SU-DHL-6 (cell line): ENCODE measurements at regions not wholly inside any gene's neighbourhood (a gene's known extent, or its start where the extent isn't known, plus 50 kb on each side); places are given as distances from the start of the nearest gene placed in this dataset.

Experiments used
- H2AFZ ChIP-seq: fragments of 200-600 bp; sonication (generic); 2 replicates; pipeline ENCODE4 v1.6.1; 2014; ENCODE audit warnings: low read depth, mild to moderate bottlenecking, moderate library complexity, mixed read lengths, antibody characterized with exemption, low read length; ENCODE audit not compliant: severe bottlenecking
- H3F3A ChIP-seq: fragments of 200-600 bp; shearing (Covaris generic); 2 replicates; pipeline ENCODE4 v1.6.0; 2016; ENCODE audit warnings: antibody characterized with exemption, mild to moderate bottlenecking; ENCODE audit not compliant: insufficient read depth
- H3K27ac ChIP-seq: fragments of 200-600 bp; sonication (generic); 2 replicates; pipeline ENCODE4 v1.5.1; 2016; ENCODE audit warnings: low read depth, mild to moderate bottlenecking, low read length, moderate library complexity, mixed read lengths
- H3K27me3 ChIP-seq: fragments of 200-600 bp; sonication (generic), shearing (Covaris generic); 2 replicates; pipeline ENCODE4 v1.6.0; 2014; ENCODE audit warnings: mild to moderate bottlenecking, low read length
- H3K36me3 ChIP-seq: fragments of 200-600 bp; sonication (generic); 2 replicates; pipeline ENCODE4 v1.6.1; 2014; ENCODE audit warnings: mild to moderate bottlenecking, low read length, mixed read lengths
- H3K4me2 ChIP-seq: fragments of 300-600, 200-600 bp; shearing (Covaris generic), sonication (generic); 2 replicates; pipeline ENCODE4 v1.6.0; 2014; ENCODE audit warnings: low read length, low read depth, mild to moderate bottlenecking; ENCODE audit not compliant: poor library complexity, severe bottlenecking
- H3K4me3 ChIP-seq: fragments of 200-600 bp; sonication (generic); 2 replicates; pipeline ENCODE4 v1.5.1; 2014; ENCODE audit warnings: antibody characterized with exemption, low read length, mild to moderate bottlenecking, mixed read lengths; ENCODE audit not compliant: insufficient read depth, poor library complexity, severe bottlenecking
- H3K79me2 ChIP-seq: fragments of 200-600 bp; sonication (generic); 2 replicates; pipeline ENCODE4 v1.6.1; 2014; ENCODE audit warnings: mild to moderate bottlenecking, low read length, moderate library complexity; ENCODE audit not compliant: insufficient read depth
- H3K9ac ChIP-seq: fragments of 200-600 bp; sonication (generic); 2 replicates; pipeline ENCODE4 v1.7.0; 2014; ENCODE audit warnings: mild to moderate bottlenecking, low read length
- H3K9me2 ChIP-seq: fragments of 200-600 bp; sonication (generic); replicated peaks from 2 replicates; pipeline ENCODE4 v1.6.1; 2014; ENCODE audit warnings: low read length; ENCODE audit not compliant: insufficient read depth
- H3K9me3 ChIP-seq: fragments of 200-600 bp; sonication (generic); 2 replicates; pipeline ENCODE4 v1.6.1; 2014; ENCODE audit warnings: low read length, mixed read lengths; ENCODE audit not compliant: insufficient read depth
- H4K20me1 ChIP-seq: fragments of 200-600 bp; sonication (generic); 2 replicates; pipeline ENCODE4 v1.6.1; 2014; ENCODE audit warnings: low read depth, mild to moderate bottlenecking, antibody characterized with exemption, low read length, moderate library complexity, mixed read lengths
- EZH2phosphoT487 ChIP-seq: fragments of 200-600 bp; sonication (generic), shearing (Covaris generic); conservative IDR thresholded peaks from 2 replicates; pipeline ENCODE4 v1.6.1; 2018; ENCODE audit warnings: mild to moderate bottlenecking, antibody characterized with exemption, low read length, moderate library complexity, mixed read lengths
- TF ChIP-seq, protein P1 (sequence below): fragments of 200-600 bp; sonication (generic); IDR thresholded peaks from one replicate; pipeline ENCODE4 v1.5.1; 2017; ENCODE audit warnings: antibody characterized with exemption, mild to moderate bottlenecking, low read length, moderate library complexity; ENCODE audit not compliant: insufficient read depth, poor library complexity, severe bottlenecking

- Histone ChIP-seq H3K9me3 (no peaks in the 10 kb centered on the region), H3K9me2 (no peaks in the 10 kb centered on the region), H3K4me3 (no peak overlapping the region), H3F3A (no peaks in the 10 kb centered on the region), H3K27me3 (no peaks in the 10 kb centered on the region), H3K4me2 (peak overlapping the region; percentile 51), H3K36me3 (no peaks in the 10 kb centered on the region), H3K79me2 (no peaks in the 10 kb centered on the region), H2AFZ (peak overlapping the region; percentile 68), H3K9ac (peak overlapping the region; percentile 8; the same call in 1 of the 2 replicates), H4K20me1 (no peaks in the 10 kb centered on the region), H3K27ac (no peak overlapping the region)
- TF ChIP-seq, protein P1, sequence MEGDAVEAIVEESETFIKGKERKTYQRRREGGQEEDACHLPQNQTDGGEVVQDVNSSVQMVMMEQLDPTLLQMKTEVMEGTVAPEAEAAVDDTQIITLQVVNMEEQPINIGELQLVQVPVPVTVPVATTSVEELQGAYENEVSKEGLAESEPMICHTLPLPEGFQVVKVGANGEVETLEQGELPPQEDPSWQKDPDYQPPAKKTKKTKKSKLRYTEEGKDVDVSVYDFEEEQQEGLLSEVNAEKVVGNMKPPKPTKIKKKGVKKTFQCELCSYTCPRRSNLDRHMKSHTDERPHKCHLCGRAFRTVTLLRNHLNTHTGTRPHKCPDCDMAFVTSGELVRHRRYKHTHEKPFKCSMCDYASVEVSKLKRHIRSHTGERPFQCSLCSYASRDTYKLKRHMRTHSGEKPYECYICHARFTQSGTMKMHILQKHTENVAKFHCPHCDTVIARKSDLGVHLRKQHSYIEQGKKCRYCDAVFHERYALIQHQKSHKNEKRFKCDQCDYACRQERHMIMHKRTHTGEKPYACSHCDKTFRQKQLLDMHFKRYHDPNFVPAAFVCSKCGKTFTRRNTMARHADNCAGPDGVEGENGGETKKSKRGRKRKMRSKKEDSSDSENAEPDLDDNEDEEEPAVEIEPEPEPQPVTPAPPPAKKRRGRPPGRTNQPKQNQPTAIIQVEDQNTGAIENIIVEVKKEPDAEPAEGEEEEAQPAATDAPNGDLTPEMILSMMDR = no peak
- no peak for TF ChIP-seq EZH2phosphoT487
These were observed 574.1 kb downstream of the LMO4 start for GRCh38 chr1:87902830-87903229.

DNA sequence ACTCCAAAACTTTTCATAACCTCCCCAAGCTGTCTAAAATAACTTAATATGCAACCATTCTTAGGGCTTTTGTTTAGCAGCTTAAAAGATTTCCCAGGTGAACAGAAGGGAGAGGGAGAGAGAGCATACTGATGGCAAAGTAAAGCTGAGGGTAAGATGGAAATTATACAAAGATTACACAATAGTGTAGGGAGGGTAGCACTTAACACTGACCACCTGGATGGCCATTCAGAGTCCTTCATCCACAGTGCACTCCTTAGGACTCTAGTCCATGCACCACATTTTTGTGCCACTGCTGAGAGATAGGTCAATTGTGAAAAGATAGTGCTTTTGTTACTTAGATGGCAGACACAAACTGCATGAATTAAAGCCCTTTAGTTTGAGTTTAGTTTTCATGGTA, 574.6 kb downstream of the LMO4 start:
- peak overlapping the region; percentile 68 for H2AFZ ChIP-seq
- TF ChIP-seq, protein P1 = no peak
- TF ChIP-seq EZH2phosphoT487 = no peak
- no peaks in the 10 kb centered on the region for H4K20me1 ChIP-seq
- no peaks in the 10 kb centered on the region for H3K9me3 ChIP-seq
- H3K9me2 ChIP-seq = no peaks in the 10 kb centered on the region
- H3K9ac ChIP-seq = peak overlapping the region; percentile 8; the same call in 1 of the 2 replicates
- H3K4me2 ChIP-seq = peak overlapping the region; percentile 51
- H3K79me2 ChIP-seq = no peaks in the 10 kb centered on the region
- no peak overlapping the region for H3K27ac ChIP-seq
- H3K27me3 ChIP-seq = no peaks in the 10 kb centered on the region
- H3F3A ChIP-seq = no peaks in the 10 kb centered on the region
- H3K36me3 ChIP-seq = no peaks in the 10 kb centered on the region
- H3K4me3 ChIP-seq = no peak overlapping the region

GRCh38 chr1:87904651-87905050, 576.0 kb downstream of the LMO4 start:
- TF ChIP-seq, protein P1 = no peak
- no peak for TF ChIP-seq EZH2phosphoT487
- Histone ChIP-seq H3K9me2 (no peaks in the 10 kb centered on the region), H3K4me2 (no peak overlapping the region), H3K79me2 (no peaks in the 10 kb centered on the region), H3K4me3 (no peak overlapping the region), H4K20me1 (no peaks in the 10 kb centered on the region), H2AFZ (no peak overlapping the region), H3K27me3 (no peaks in the 10 kb centered on the region), H3K9me3 (no peaks in the 10 kb centered on the region), H3F3A (no peaks in the 10 kb centered on the region), H3K27ac (no peak overlapping the region), H3K36me3 (no peaks in the 10 kb centered on the region), H3K9ac (no peak overlapping the region)
